Liver (tissue), 8 donors: ENCODE measurements at regions not wholly inside any gene's neighbourhood (a gene's known extent, or its start where the extent isn't known, plus 50 kb on each side); places are given as distances from the start of the nearest gene placed in this dataset.

Experiments
- DNase-seq: peaks from one replicate; pipeline ENCODE4 v3.0.0-alpha.2; 2017; ENCODE audit warnings: low spot score
- H3K27ac ChIP-seq, 2 donors: one replicate each; pipeline ENCODE4 v1.7.0; 2013; ENCODE audit warnings: inconsistent platforms in 2 of 2, low read length in 2 of 2, control low read depth in 1 of 2, low read depth in 1 of 2, mild to moderate bottlenecking in 1 of 2
- H3K27me3 ChIP-seq, 4 donors: one replicate each; pipeline versions ENCODE4 v1.6.1 to v1.7.0; 2013; ENCODE audit warnings: low read length in 3 of 4, inconsistent platforms in 1 of 4, mild to moderate bottlenecking in 1 of 4, moderate library complexity in 1 of 4; ENCODE audit not compliant: control insufficient read depth in 4 of 4, insufficient read depth in 4 of 4
- H3K36me3 ChIP-seq, 4 donors: one replicate each; pipeline versions ENCODE4 v1.6.1 to v1.7.0; 2013; ENCODE audit warnings: low read length in 3 of 4, mild to moderate bottlenecking in 3 of 4, low read depth in 1 of 4, moderate library complexity in 1 of 4; ENCODE audit not compliant: control insufficient read depth in 4 of 4, insufficient read depth in 3 of 4
- H3K4me1 ChIP-seq, 4 donors: one replicate each; pipeline versions ENCODE4 v1.6.1 to v1.7.0; 2013; ENCODE audit warnings: low read length in 3 of 4, mild to moderate bottlenecking in 3 of 4, moderate library complexity in 1 of 4; ENCODE audit not compliant: control insufficient read depth in 4 of 4, insufficient read depth in 4 of 4
- H3K4me3 ChIP-seq, 3 donors: one replicate each; pipeline versions ENCODE4 v1.6.1 to v1.7.0; 2013; ENCODE audit warnings: low read length in 3 of 3, control low read depth in 1 of 3, low read depth in 1 of 3, mild to moderate bottlenecking in 1 of 3
- H3K9ac ChIP-seq, 2 donors: one replicate each; pipeline ENCODE4 v1.7.0; 2013; ENCODE audit warnings: low read length in 2 of 2, mild to moderate bottlenecking in 2 of 2, moderate library complexity in 2 of 2, control low read depth in 1 of 2, low read depth in 1 of 2
- H3K9me3 ChIP-seq, 4 donors: one replicate each; pipeline versions ENCODE4 v1.6.1 to v1.7.0; 2013; ENCODE audit warnings: low read length in 3 of 4; ENCODE audit not compliant: control insufficient read depth in 4 of 4
- ATF3 ChIP-seq: IDR thresholded peaks from 2 replicates; pipeline ENCODE4 v1.6.1; 2016; ENCODE audit warnings: antibody characterized with exemption
- CTCF ChIP-seq: fragments of 150-350 bp; IDR thresholded peaks from 2 replicates; pipeline ENCODE4 v1.5.1; 2017; ENCODE audit warnings: improper control_type of control experiment, low read depth, low read length; ENCODE audit not compliant: missing input control
- EGR1 ChIP-seq, 2 donors: IDR thresholded peaks; 2 replicates each; pipeline ENCODE4 v1.6.1; 2016 to 2018; ENCODE audit warnings: antibody characterized with exemption in 2 of 2, low read depth in 2 of 2
- FOXA1 ChIP-seq: IDR thresholded peaks from 2 replicates; pipeline ENCODE4 v1.6.1; 2016; ENCODE audit warnings: antibody characterized with exemption
- GABPA ChIP-seq, 2 donors: IDR thresholded peaks in 1 of 2; conservative IDR thresholded peaks in 1 of 2; 2 replicates each; pipeline ENCODE4 v1.6.1; 2016; ENCODE audit warnings: antibody characterized with exemption in 2 of 2, mild to moderate bottlenecking in 1 of 2, moderate library complexity in 1 of 2
- HNF4A ChIP-seq, 2 donors: conservative IDR thresholded peaks; 2 replicates each; pipeline ENCODE4 v1.6.1; 2016; ENCODE audit warnings: antibody characterized with exemption in 2 of 2, mild to moderate bottlenecking in 2 of 2
- JUND ChIP-seq, 2 donors: IDR thresholded peaks; 2 replicates each; pipeline ENCODE4 v1.6.1; 2016; ENCODE audit warnings: antibody characterized with exemption in 2 of 2
- NR2F2 ChIP-seq: IDR thresholded peaks from 2 replicates; pipeline ENCODE4 v1.6.1; 2016; ENCODE audit warnings: antibody characterized with exemption
- RAD21 ChIP-seq, 2 donors: IDR thresholded peaks; 2 replicates each; pipeline ENCODE4 v1.6.1; 2016; ENCODE audit warnings: antibody characterized with exemption in 2 of 2, mild to moderate bottlenecking in 2 of 2
- RXRA ChIP-seq, 2 donors: IDR thresholded peaks; 2 replicates each; pipeline ENCODE4 v1.6.1; 2017 to 2018; ENCODE audit warnings: antibody characterized with exemption in 2 of 2, mild to moderate bottlenecking in 1 of 2
- TAF1 ChIP-seq: conservative IDR thresholded peaks from 2 replicates; pipeline ENCODE4 v1.6.1; 2016; ENCODE audit warnings: antibody characterized with exemption, mild to moderate bottlenecking
- YY1 ChIP-seq: IDR thresholded peaks from 2 replicates; pipeline ENCODE4 v1.6.1; 2016; ENCODE audit warnings: antibody characterized with exemption, mild to moderate bottlenecking
- WGBS: extraction: QIAGEN DNeasy Blood & Tissue Kit; methylation state at CpG from one replicate; pipeline ENCODE4 v1.1.7; 2013; 5-methylcytosine and 5-hydroxymethylcytosine counted together
- TF ChIP-seq, protein P1 (sequence below): IDR thresholded peaks from 2 replicates; pipeline ENCODE4 v1.6.1; 2016; ENCODE audit warnings: antibody characterized with exemption, mild to moderate bottlenecking
- donor health status: healthy.
- donor health status: healthy.
- donor health status: healthy.
- donor health status: healthy.
- donor health status: healthy.

DNA sequence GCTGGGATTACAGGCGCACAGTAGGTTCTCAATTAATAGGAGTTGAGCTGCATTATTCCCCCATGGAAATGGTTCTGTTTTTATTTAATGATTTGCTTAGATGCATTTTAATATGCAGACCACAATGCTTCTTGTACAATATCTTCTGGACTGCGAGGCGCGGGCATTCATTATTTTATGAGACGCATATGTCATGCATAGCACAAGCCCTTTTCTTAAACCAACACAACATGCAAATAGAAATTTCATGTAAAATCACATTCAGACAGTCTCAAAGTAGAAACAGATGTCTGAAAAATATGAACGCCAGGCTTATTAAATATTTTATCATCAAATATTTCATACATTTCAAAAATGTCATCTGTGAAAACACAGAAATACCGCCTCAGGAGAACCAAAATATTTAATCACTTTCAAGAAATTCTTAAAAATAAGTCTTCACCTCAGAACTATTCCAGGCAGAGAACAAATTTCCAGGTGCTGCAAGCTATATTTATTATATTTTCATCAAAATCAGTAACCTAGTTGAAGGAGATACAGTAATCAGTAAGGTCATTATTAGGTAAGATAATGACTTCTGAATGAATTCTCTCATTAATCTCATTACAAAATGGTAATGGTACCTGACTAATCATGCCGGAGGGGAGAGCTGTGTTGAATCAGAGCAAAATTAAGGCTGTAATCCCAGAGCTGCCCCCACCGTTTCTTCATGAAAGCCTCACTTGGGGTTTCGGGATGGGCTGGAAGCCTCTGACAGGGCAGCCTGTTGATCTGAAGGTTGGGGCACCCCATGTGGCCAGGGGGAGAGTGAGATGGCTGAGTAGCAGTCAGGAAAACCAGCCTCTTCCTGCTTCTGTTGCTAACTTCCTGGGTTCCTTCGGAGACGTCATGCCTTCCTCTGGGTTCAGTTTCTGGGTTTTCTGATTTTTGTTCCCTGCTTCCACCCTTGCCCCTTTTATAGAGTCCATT, 133.9 kb upstream of the ZNF618 start:
- H3K27ac ChIP-seq: no peak overlapping the region
- 86% methylated on average over 12 of the region's 12 CpGs for WGBS
- H3K27me3 ChIP-seq: no peaks in the 10 kb centered on the region
- H3K9me3 ChIP-seq: no peaks in the 10 kb centered on the region
- no peaks in the 10 kb centered on the region for H3K36me3 ChIP-seq
- no peak for DNase-seq
- no peak overlapping the region for H3K4me3 ChIP-seq
- H3K4me1 ChIP-seq: peaks cover 0 to 3% (median 0%) of the 10 kb centered on the region in 4 donors
- H3K9ac ChIP-seq: no peak overlapping the region
- TF ChIP-seq HNF4A (conservative IDR thresholded peaks at IDR 0.05) (no peak), RXRA (IDR thresholded peaks at IDR 0.05) (no peak), CTCF (no peak), TAF1 (no peak), FOXA1 (no peak), GABPA (IDR thresholded peaks at IDR 0.05 in 1 of 2, conservative IDR thresholded peaks at IDR 0.05 in 1 of 2) (no peak), EGR1 (IDR thresholded peaks at IDR 0.05; ENCODE audit: low read depth in 2 of 2) (no peak)

DNA sequence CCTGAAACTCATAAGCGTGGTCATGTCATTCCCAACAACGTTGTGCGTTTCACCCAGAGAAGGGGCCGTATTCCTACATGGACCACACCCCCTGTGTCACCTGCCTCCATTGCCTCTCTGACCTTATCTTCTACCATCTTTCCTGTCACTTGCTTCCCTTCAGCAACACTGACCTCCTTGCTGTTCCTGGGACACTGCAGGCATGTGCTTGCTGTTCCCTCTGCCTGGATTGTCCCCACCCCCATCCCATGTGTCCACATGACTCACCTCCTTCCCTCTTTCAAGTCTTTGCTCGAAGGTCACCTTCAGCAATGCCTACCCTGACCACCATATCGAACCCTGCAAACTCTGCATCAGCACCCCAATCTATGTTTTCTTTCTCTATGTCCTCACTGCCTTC, 133.2 kb upstream of the ZNF618 start:
- Histone ChIP-seq H3K4me3 (no peak overlapping the region), H3K4me1 (no peaks in the 10 kb centered on the region), H3K9me3 (no peaks in the 10 kb centered on the region), H3K27me3 (no peaks in the 10 kb centered on the region), H3K27ac (no peak overlapping the region), H3K36me3 (no peaks in the 10 kb centered on the region), H3K9ac (no peak overlapping the region)
- WGBS: 84% methylated on average over 6 of the region's 6 CpGs
- TF ChIP-seq FOXA1: no peak
- no peak for TF ChIP-seq JUND (IDR thresholded peaks at IDR 0.05)
- no peak for TF ChIP-seq CTCF
- no peak for TF ChIP-seq TAF1
- TF ChIP-seq HNF4A (conservative IDR thresholded peaks at IDR 0.05): no peak
- no peak for TF ChIP-seq YY1
- TF ChIP-seq RXRA (IDR thresholded peaks at IDR 0.05): no peak
- DNase-seq: no peak

DNA sequence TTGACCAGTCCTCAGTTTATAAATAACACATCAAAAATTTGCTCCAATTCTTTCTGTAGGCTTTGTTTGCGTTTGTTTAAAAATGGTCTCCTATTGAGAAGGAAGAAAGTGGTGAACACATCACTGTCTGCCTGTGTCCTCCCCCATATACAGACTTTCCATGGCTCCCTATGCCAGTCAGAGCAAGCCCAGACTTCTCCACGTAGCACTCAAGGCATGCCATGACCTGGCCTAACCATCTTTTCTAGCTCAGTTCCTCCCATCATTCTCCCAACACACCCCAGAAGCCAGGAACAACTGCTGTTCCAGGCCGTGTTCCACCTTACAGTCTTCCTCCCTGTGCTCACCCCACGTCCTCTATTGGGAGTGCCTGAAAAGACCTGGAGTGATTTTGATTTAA, 129.6 kb upstream of the ZNF618 start:
- Histone ChIP-seq H3K9me3 (peaks cover 0 to 4% (median 0%) of the 10 kb centered on the region in 4 donors), H3K4me1 (no peaks in the 10 kb centered on the region), H3K27ac (no peak overlapping the region), H3K4me3 (no peak overlapping the region), H3K27me3 (no peaks in the 10 kb centered on the region), H3K9ac (no peak overlapping the region), H3K36me3 (no peaks in the 10 kb centered on the region)
- no peak for DNase-seq
- no peak for TF ChIP-seq RAD21 (IDR thresholded peaks at IDR 0.05)
- TF ChIP-seq YY1: no peak
- no peak for TF ChIP-seq EGR1 (IDR thresholded peaks at IDR 0.05; ENCODE audit: low read depth in 2 of 2)
- TF ChIP-seq NR2F2: no peak
- TF ChIP-seq ATF3: no peak
- no peak for TF ChIP-seq HNF4A (conservative IDR thresholded peaks at IDR 0.05)
- TF ChIP-seq RXRA (IDR thresholded peaks at IDR 0.05): no peak
- TF ChIP-seq, protein P1, sequence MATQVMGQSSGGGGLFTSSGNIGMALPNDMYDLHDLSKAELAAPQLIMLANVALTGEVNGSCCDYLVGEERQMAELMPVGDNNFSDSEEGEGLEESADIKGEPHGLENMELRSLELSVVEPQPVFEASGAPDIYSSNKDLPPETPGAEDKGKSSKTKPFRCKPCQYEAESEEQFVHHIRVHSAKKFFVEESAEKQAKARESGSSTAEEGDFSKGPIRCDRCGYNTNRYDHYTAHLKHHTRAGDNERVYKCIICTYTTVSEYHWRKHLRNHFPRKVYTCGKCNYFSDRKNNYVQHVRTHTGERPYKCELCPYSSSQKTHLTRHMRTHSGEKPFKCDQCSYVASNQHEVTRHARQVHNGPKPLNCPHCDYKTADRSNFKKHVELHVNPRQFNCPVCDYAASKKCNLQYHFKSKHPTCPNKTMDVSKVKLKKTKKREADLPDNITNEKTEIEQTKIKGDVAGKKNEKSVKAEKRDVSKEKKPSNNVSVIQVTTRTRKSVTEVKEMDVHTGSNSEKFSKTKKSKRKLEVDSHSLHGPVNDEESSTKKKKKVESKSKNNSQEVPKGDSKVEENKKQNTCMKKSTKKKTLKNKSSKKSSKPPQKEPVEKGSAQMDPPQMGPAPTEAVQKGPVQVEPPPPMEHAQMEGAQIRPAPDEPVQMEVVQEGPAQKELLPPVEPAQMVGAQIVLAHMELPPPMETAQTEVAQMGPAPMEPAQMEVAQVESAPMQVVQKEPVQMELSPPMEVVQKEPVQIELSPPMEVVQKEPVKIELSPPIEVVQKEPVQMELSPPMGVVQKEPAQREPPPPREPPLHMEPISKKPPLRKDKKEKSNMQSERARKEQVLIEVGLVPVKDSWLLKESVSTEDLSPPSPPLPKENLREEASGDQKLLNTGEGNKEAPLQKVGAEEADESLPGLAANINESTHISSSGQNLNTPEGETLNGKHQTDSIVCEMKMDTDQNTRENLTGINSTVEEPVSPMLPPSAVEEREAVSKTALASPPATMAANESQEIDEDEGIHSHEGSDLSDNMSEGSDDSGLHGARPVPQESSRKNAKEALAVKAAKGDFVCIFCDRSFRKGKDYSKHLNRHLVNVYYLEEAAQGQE: no peak
- WGBS: 81% methylated on average over 4 of the region's 4 CpGs
